Stimulated activated CD8-positive, alpha-beta memory T cell treated with anti-CD3 and anti-CD28 coated beads, Interleukin-15, amount 100 ng/mL, for 24 hours (primary cell): ENCODE measurements at regions not wholly inside any gene's neighbourhood (a gene's known extent, or its start where the extent isn't known, plus 50 kb on each side); places are given as distances from the start of the nearest gene placed in this dataset.

Experiments used
- DNase-seq: peaks from one replicate; pipeline ENCODE4 v3.0.0-alpha.2; 2020; ENCODE audit warnings: low read depth

GRCh38 chr10:31644931-31645633 lies 283.5 kb downstream of the ARHGAP12 start:
- no peak for DNase-seq

GRCh38 chr10:31642281-31642680 lies 286.4 kb downstream of the ARHGAP12 start:
- DNase-seq = no peak

- DNase-seq = no peak
These were observed 293.1 kb downstream of the ARHGAP12 start for GRCh38 chr10:31635415-31636065.

- DNase-seq = no peak
These were observed 293.6 kb downstream of the ARHGAP12 start for GRCh38 chr10:31635009-31635408.

- DNase-seq = no peak
These were observed 297.6 kb downstream of the ARHGAP12 start for GRCh38 chr10:31630861-31631567.

GRCh38 chr10:31625566-31625965 lies 303.1 kb downstream of the ARHGAP12 start:
- DNase-seq = no peak

GRCh38 chr10:31624611-31625010 lies 304.0 kb downstream of the ARHGAP12 start:
- DNase-seq = no peak

- no peak for DNase-seq
These were observed 304.7 kb downstream of the ARHGAP12 start for GRCh38 chr10:31623947-31624346.

GRCh38 chr10:31623466-31623865 lies 304.4 kb downstream of the ZEB1 start:
- DNase-seq = no peak

GRCh38 chr10:31622978-31623377 lies 304.0 kb downstream of the ZEB1 start:
- no peak for DNase-seq

- DNase-seq = no peak
These were observed 302.7 kb downstream of the ZEB1 start for GRCh38 chr10:31621733-31622132.

GRCh38 chr10:31620226-31621151 lies 301.5 kb downstream of the ZEB1 start:
- no peak for DNase-seq

GRCh38 chr10:31619531-31620061 lies 300.6 kb downstream of the ZEB1 start:
- no peak for DNase-seq

GRCh38 chr10:31618541-31619291 lies 299.7 kb downstream of the ZEB1 start:
- DNase-seq = no peak

- no peak for DNase-seq
These were observed 298.7 kb downstream of the ZEB1 start for GRCh38 chr10:31617757-31618156.

GRCh38 chr10:31617133-31617532 lies 298.1 kb downstream of the ZEB1 start:
- DNase-seq = no peak

GRCh38 chr10:31615129-31615528 lies 296.1 kb downstream of the ZEB1 start:
- no peak for DNase-seq

GRCh38 chr10:31614611-31615010 lies 295.6 kb downstream of the ZEB1 start:
- DNase-seq = no peak

GRCh38 chr10:31612082-31612481 lies 293.1 kb downstream of the ZEB1 start:
- DNase-seq = no peak

- no peak for DNase-seq
These were observed 292.1 kb downstream of the ZEB1 start for GRCh38 chr10:31611161-31611560.

GRCh38 chr10:31607481-31607880 lies 288.5 kb downstream of the ZEB1 start:
- no peak for DNase-seq
